K562 (cell line): ENCODE measurements at regions not wholly inside any gene's neighbourhood (a gene's known extent, or its start where the extent isn't known, plus 50 kb on each side); places are given as distances from the start of the nearest gene placed in this dataset.

Experiments used
- ATAC-seq: fragments of 200-7000 bp; cut with Tn5 transposase; 3 replicates; pipeline ENCODE4 v1.9.1; 2020; ENCODE audit warnings: moderate library complexity
- BruUV-seq: library from RNA; stranded (reverse); fragments of 400-500 nt; replicated peaks from 2 replicates; lab custom pipeline; 2021; lab: Mats Ljungman, UMichigan
- CTCF ChIA-PET: fragments of 300-600 bp; formaldehyde crosslinking; extraction: SDS; loops from one replicate; lab custom pipeline; 2021; ENCODE audit warnings: low intra/inter-chr PET ratio; lab: Yijun Ruan, JAX
- POLR2A ChIA-PET: fragments of 300-600, 350-650 bp; sonication (Branson Sonifier 250); formaldehyde crosslinking; extraction: SDS; loops from one replicate; lab custom pipeline; 2021; ENCODE audit warnings: antibody characterized with exemption, inconsistent platforms; lab: Yijun Ruan, JAX
- DNase-seq, 4 experiments: peaks; one replicate each; pipeline versions ENCODE4 v3.0.0 to v3.0.0-alpha.2; 2011 to 2018; ENCODE audit warnings: low spot score in 3 of 4, mixed read lengths in 3 of 4; ENCODE audit errors: extremely low read depth in 1 of 4
- FAIRE-seq: peaks from 2 replicates; lab custom pipeline; 2011; peaks lifted over from hg19 to GRCh38; lab: Jason Lieb, UNC
- H2AFZ ChIP-seq: 2 replicates; pipeline ENCODE4 v1.6.0; 2011; ENCODE audit warnings: low read depth, low read length, control low read depth, inconsistent platforms
- H3K27ac ChIP-seq: fragments of 200-600 bp; 3 replicates; pipeline ENCODE4 v1.8.0; 2011; ENCODE audit warnings: low read depth, mild to moderate bottlenecking, control low read depth, inconsistent platforms, low read length, moderate library complexity, mixed read lengths; ENCODE audit errors: extremely low read depth
- H3K27me3 ChIP-seq, 2 experiments: fragments of 300-600 bp in 1 of 2; 2 replicates in 1 of 2; 3 replicates in 1 of 2; pipeline versions ENCODE4 v1.6.0 to v1.8.0; 2011; ENCODE audit warnings: inconsistent platforms in 2 of 2, low read length in 2 of 2, mild to moderate bottlenecking in 1 of 2, mixed read lengths in 1 of 2, moderate library complexity in 1 of 2; ENCODE audit not compliant: control insufficient read depth in 2 of 2, insufficient read depth in 2 of 2
- H3K36me3 ChIP-seq: fragments of 300-600 bp; 3 replicates; pipeline ENCODE4 v1.8.0; 2011; ENCODE audit warnings: mild to moderate bottlenecking, low read length, inconsistent platforms; ENCODE audit not compliant: control insufficient read depth, insufficient read depth
- H3K4me1 ChIP-seq, 2 experiments: fragments of 200-600 bp in 1 of 2; replicated peaks in 1 of 2; 2 replicates in 1 of 2; 3 replicates in 1 of 2; pipeline versions ENCODE4 v1.5.1 to v1.8.0; 2011; ENCODE audit warnings: inconsistent platforms in 2 of 2, low read length in 2 of 2, mild to moderate bottlenecking in 1 of 2, mixed read lengths in 1 of 2, moderate library complexity in 1 of 2; ENCODE audit not compliant: control insufficient read depth in 2 of 2, insufficient read depth in 2 of 2
- H3K4me2 ChIP-seq: 2 replicates; pipeline ENCODE4 v1.6.1; 2011; ENCODE audit warnings: low read length, control low read depth, inconsistent platforms, mixed read lengths; ENCODE audit not compliant: insufficient read depth
- H3K4me3 ChIP-seq: fragments of 200-600 bp; sonication (generic), shearing (Covaris generic); 2 replicates; pipeline ENCODE4 v1.5.1; 2016; ENCODE audit warnings: control low read depth, inconsistent platforms
- H3K79me2 ChIP-seq: fragments of 200-600 bp; 3 replicates; pipeline ENCODE4 v1.8.0; 2011; ENCODE audit warnings: low read length, inconsistent platforms; ENCODE audit not compliant: control insufficient read depth, insufficient read depth
- H3K9ac ChIP-seq, 2 experiments: 2 replicates each; pipeline versions ENCODE4 v1.6.0 to v1.6.1; 2011; ENCODE audit warnings: low read depth in 2 of 2, low read length in 2 of 2, control low read depth in 1 of 2, inconsistent platforms in 1 of 2, mild to moderate bottlenecking in 1 of 2, mixed read lengths in 1 of 2; ENCODE audit not compliant: insufficient read depth in 1 of 2
- H3K9me1 ChIP-seq: one replicate; pipeline ENCODE4 v1.6.0; 2011; ENCODE audit warnings: inconsistent platforms, mild to moderate bottlenecking, low read length, moderate library complexity; ENCODE audit not compliant: control insufficient read depth, insufficient read depth
- H3K9me3 ChIP-seq: replicated peaks from 2 replicates; pipeline ENCODE4 v1.5.1; 2011; ENCODE audit warnings: low read depth, low read length, inconsistent platforms; ENCODE audit not compliant: control insufficient read depth, insufficient read depth
- H4K20me1 ChIP-seq: replicated peaks from 2 replicates; pipeline ENCODE4 v1.6.1; 2011; ENCODE audit warnings: low read length, inconsistent platforms, mixed read lengths; ENCODE audit not compliant: control insufficient read depth, insufficient read depth
- BACH1 ChIP-seq: fragments of 200-800 bp; sonication (Bioruptor generic); IDR thresholded peaks from 2 replicates; pipeline ENCODE4 v1.6.1; 2016; ENCODE audit warnings: missing genetic modification characterization, missing compliant biosample characterization
- CBFB ChIP-seq: sonication (generic); formaldehyde crosslinking; IDR thresholded peaks from 2 replicates; pipeline ENCODE4 v1.4.0; 2020; ENCODE audit warnings: mild to moderate bottlenecking, missing genetic modification reagents
- CLOCK ChIP-seq: fragments of 250-450 bp; sonication (Bioruptor Pico); IDR thresholded peaks from 2 replicates; pipeline ENCODE4 v1.4.0; 2020; ENCODE audit warnings: mild to moderate bottlenecking, moderate library complexity, borderline replicate concordance
- FOXK2 ChIP-seq, 2 experiments: fragments of 450-650 bp; IDR thresholded peaks in 1 of 2; conservative IDR thresholded peaks in 1 of 2; 2 replicates each; pipeline ENCODE4 v1.6.1; 2016; ENCODE audit warnings: low read depth in 2 of 2, mild to moderate bottlenecking in 1 of 2
- JUND ChIP-seq, 2 experiments: IDR thresholded peaks; 2 replicates in 1 of 2; 3 replicates in 1 of 2; pipeline ENCODE4 v1.6.1; 2011; ENCODE audit warnings: borderline replicate concordance in 2 of 2, low read depth in 2 of 2, low read length in 2 of 2, improper control_type of control experiment in 1 of 2, missing biosample characterization in 1 of 2, missing genetic modification characterization in 1 of 2, missing genetic modification reagents in 1 of 2
- L3MBTL2 ChIP-seq: fragments of 450-650 bp; IDR thresholded peaks from 2 replicates; pipeline ENCODE4 v1.6.1; 2016; ENCODE audit warnings: mild to moderate bottlenecking, moderate library complexity
- ZFP36 ChIP-seq: fragments of 150-350 bp; IDR thresholded peaks from 2 replicates; pipeline ENCODE4 v1.6.1; 2018; ENCODE audit warnings: low read length, low read depth; ENCODE audit not compliant: partially characterized antibody
- WGBS: fragments of 100-300 bp; shearing (Covaris generic); methylation state at CpG from one replicate; pipeline ENCODE4 v1.1.6; 2016; ENCODE audit warnings: low coverage, mixed read lengths; ENCODE audit not compliant: insufficient coverage; ENCODE audit errors: missing lambda C conversion rate; 5-methylcytosine and 5-hydroxymethylcytosine counted together
- in situ Hi-C: fragments of 300-500 bp; cut with MboI; formaldehyde crosslinking; loops from 4 replicates; pipeline ENCODE4 v1.15.0; 2018; ENCODE audit warnings: inconsistent platforms, mixed read lengths
- intact Hi-C: fragments of 100-400 bp; cut with micrococcal nuclease; formaldehyde crosslinking; loops from 2 replicates; pipeline ENCODE4 v1.14.2; 2022
- TF ChIP-seq, protein P1 (sequence below): fragments of 250-450 bp; sonication (Bioruptor Pico); IDR thresholded peaks from 2 replicates; pipeline ENCODE4 v1.4.0; 2020; ENCODE audit warnings: mild to moderate bottlenecking

DNA sequence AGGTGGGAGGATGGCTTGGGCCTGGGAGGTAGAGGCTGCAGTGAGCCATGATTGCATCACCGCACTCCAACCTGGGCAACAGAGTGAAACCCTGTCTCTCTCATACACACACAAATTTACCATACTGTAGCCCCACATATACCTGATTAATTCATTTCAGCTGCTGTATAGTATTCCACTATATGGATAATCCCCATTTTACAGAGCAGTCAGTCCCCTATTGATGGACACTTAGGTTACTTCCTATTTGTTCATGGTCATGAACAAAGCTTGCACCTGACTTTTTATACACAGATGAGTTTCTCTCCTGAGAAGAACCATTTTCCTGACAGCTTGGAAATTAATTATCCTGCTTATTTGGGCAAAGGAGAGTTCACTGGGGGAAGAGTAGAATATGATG is 59.2 kb downstream of the EMX2 start:
- ChIA-PET CTCF (no interaction called here), POLR2A (no interaction called here)
- no peak overlapping the region for H3K9ac ChIP-seq
- no peak overlapping the region for H3K4me3 ChIP-seq
- intact Hi-C loops (no loop called here), in situ Hi-C loops (no loop called here)
- H3K9me3 ChIP-seq = no peaks in the 10 kb centered on the region
- no peaks in the 10 kb centered on the region for H3K79me2 ChIP-seq
- no peaks in the 10 kb centered on the region for H3K36me3 ChIP-seq
- no peaks in the 10 kb centered on the region for H3K9me1 ChIP-seq
- H3K27ac ChIP-seq = no peak overlapping the region
- TF ChIP-seq FOXK2 (conservative IDR thresholded peaks at IDR 0.05 in 1 of 2, IDR thresholded peaks at IDR 0.05 in 1 of 2; ENCODE audit: low read depth in 2 of 2) (no peak), CBFB (CRISPR knock-in tag) (no peak), ZFP36 (no peak), BACH1 (no peak), JUND (IDR thresholded peaks at IDR 0.05; ENCODE audit: borderline replicate concordance, low read depth, low read length) (no peak), JUND (tag; IDR thresholded peaks at IDR 0.05; ENCODE audit: borderline replicate concordance, low read depth, low read length) (no peak), L3MBTL2 (no peak), CLOCK (CRISPR knock-in tag) (no peak)
- TF ChIP-seq, protein P1, sequence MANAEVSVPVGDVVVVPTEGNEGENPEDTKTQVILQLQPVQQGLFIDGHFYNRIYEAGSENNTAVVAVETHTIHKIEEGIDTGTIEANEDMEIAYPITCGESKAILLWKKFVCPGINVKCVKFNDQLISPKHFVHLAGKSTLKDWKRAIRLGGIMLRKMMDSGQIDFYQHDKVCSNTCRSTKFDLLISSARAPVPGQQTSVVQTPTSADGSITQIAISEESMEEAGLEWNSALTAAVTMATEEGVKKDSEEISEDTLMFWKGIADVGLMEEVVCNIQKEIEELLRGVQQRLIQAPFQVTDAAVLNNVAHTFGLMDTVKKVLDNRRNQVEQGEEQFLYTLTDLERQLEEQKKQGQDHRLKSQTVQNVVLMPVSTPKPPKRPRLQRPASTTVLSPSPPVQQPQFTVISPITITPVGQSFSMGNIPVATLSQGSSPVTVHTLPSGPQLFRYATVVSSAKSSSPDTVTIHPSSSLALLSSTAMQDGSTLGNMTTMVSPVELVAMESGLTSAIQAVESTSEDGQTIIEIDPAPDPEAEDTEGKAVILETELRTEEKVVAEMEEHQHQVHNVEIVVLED (CRISPR knock-in tag) = no peak
- no peak overlapping the region for H3K4me2 ChIP-seq
- no peaks in the 10 kb centered on the region for H4K20me1 ChIP-seq
- 0% methylated on average over 1 of the region's 1 CpG for WGBS
- DNase-seq (no peak), ATAC-seq (no peak), FAIRE-seq (no peak)
- peaks cover 0 to 9% of the 10 kb centered on the region in 2 experiments; a peak in 3 of 5 replicates for H3K27me3 ChIP-seq
- H2AFZ ChIP-seq = no peak overlapping the region
- BruUV-seq = no TSS peak
- no peaks in the 10 kb centered on the region for H3K4me1 ChIP-seq
